ENCODE measurements at regions not wholly inside any gene's neighbourhood (a gene's known extent, or its start where the extent isn't known, plus 50 kb on each side); places are given as distances from the start of the nearest gene placed in this dataset.

- TF ChIP-seq CTCF (IDR thresholded peaks at IDR 0.05; ENCODE audit: low read depth, low read length): no peak
- no peak overlapping the region for H3K4me3 ChIP-seq (ENCODE audit: low read depth, low read length)
- no peak for DNase-seq (ENCODE audit: low read depth, low spot score)
- in situ Hi-C loops (cut with HindIII; ENCODE audit: low sequenced_read_pairs): no loop called here
Observed at GRCh38 chr6:2410656-2411380, 165.4 kb upstream of the GMDS start.

GRCh38 chr6:2407525-2407924, 162.1 kb upstream of the GMDS start:
- in situ Hi-C loops (cut with HindIII; ENCODE audit: low sequenced_read_pairs): no loop called here
- no peak overlapping the region for H3K4me3 ChIP-seq (ENCODE audit: low read depth, low read length)
- DNase-seq (ENCODE audit: low read depth, low spot score): no peak
- TF ChIP-seq CTCF (IDR thresholded peaks at IDR 0.05; ENCODE audit: low read depth, low read length): no peak

GRCh38 chr6:2404211-2404929, 159.0 kb upstream of the GMDS start:
- in situ Hi-C loops (cut with HindIII; ENCODE audit: low sequenced_read_pairs): no loop called here
- no peak for TF ChIP-seq CTCF (IDR thresholded peaks at IDR 0.05; ENCODE audit: low read depth, low read length)

GRCh38 chr6:2403546-2403945, 158.1 kb upstream of the GMDS start:
- no peak for DNase-seq (ENCODE audit: low read depth, low spot score)
- in situ Hi-C loops (cut with HindIII; ENCODE audit: low sequenced_read_pairs): no loop called here
- no peak for TF ChIP-seq CTCF (IDR thresholded peaks at IDR 0.05; ENCODE audit: low read depth, low read length)
- no peak overlapping the region for H3K4me3 ChIP-seq (ENCODE audit: low read depth, low read length)

More at GRCh38 chr6:2404211-2404929, 159.0 kb upstream of the GMDS start:
- DNase-seq (ENCODE audit: low read depth, low spot score): no peak
- H3K4me3 ChIP-seq (ENCODE audit: low read depth, low read length): no peak overlapping the region

GRCh38 chr6:2396846-2397630, 151.6 kb upstream of the GMDS start:
- DNase-seq (ENCODE audit: low read depth, low spot score): peak; percentile 73
- H3K4me3 ChIP-seq (ENCODE audit: low read depth, low read length): no peak overlapping the region
- no peak for TF ChIP-seq CTCF (IDR thresholded peaks at IDR 0.05; ENCODE audit: low read depth, low read length)
- in situ Hi-C loops (cut with HindIII; ENCODE audit: low sequenced_read_pairs): no loop called here

- TF ChIP-seq CTCF (IDR thresholded peaks at IDR 0.05; ENCODE audit: low read depth, low read length): no peak
- H3K4me3 ChIP-seq (ENCODE audit: low read depth, low read length): no peak overlapping the region
- in situ Hi-C loops (cut with HindIII; ENCODE audit: low sequenced_read_pairs): no loop called here
- peak; percentile 7 for DNase-seq (ENCODE audit: low read depth, low spot score)
Observed at GRCh38 chr6:2396042-2396657, 150.7 kb upstream of the GMDS start.
